WERI-Rb-1 (cell line): ENCODE measurements at regions not wholly inside any gene's neighbourhood (a gene's known extent, or its start where the extent isn't known, plus 50 kb on each side); places are given as distances from the start of the nearest gene placed in this dataset.

Experiments
- DNase-seq: peaks from one replicate; pipeline ENCODE4 v3.0.0-alpha.2; 2020
- H3K27ac ChIP-seq: fragments of 250-450 bp; sonication (Bioruptor Pico); 2 replicates; pipeline ENCODE4 v1.5.1; 2020; ENCODE audit warnings: mild to moderate bottlenecking, moderate library complexity
- H3K27me3 ChIP-seq: fragments of 250-450 bp; sonication (Bioruptor Pico); 2 replicates; pipeline ENCODE4 v1.5.1; 2021; ENCODE audit warnings: mild to moderate bottlenecking, low read depth, moderate library complexity; ENCODE audit not compliant: insufficient read depth, severe bottlenecking
- H3K36me3 ChIP-seq: fragments of 250-450 bp; sonication (Bioruptor Pico); 2 replicates; pipeline ENCODE4 v1.5.1; 2020; ENCODE audit warnings: mild to moderate bottlenecking, moderate library complexity
- H3K4me3 ChIP-seq: 2 replicates; pipeline ENCODE4 v1.5.1; 2011; ENCODE audit warnings: low read depth, mild to moderate bottlenecking, control low read depth, low read length
- H3K9me3 ChIP-seq: fragments of 250-450 bp; sonication (Bioruptor Pico); 2 replicates; pipeline ENCODE4 v1.5.1; 2021; ENCODE audit warnings: mild to moderate bottlenecking, moderate library complexity; ENCODE audit not compliant: severe bottlenecking
- TF ChIP-seq, protein P1 (sequence below): IDR thresholded peaks from 2 replicates; pipeline ENCODE4 v1.5.1; 2011; ENCODE audit warnings: low read depth, mild to moderate bottlenecking, control low read depth, inconsistent platforms, low read length

DNA sequence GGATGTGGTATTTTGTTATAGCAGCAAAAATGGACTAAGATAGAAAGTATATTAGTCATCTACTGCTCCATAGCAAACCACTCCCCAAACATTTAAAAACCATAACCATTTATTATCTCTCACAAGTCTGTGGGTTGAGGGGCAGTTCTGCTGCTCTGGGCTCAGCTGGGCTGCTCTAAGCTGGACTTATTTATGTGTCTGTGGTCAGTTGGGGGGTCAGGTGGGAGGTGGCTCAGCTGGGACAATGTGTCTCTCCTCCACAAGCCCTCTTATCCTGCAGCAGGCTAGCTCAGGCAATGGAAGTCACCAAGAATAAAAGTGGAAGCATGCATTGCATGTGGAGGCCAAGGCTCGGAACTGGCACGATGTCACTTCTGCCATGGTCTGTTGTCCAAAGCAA, 226.1 kb upstream of the N4BP1 start:
- Histone ChIP-seq H3K9me3 (no peaks in the 10 kb centered on the region), H3K27me3 (no peaks in the 10 kb centered on the region), H3K27ac (no peak overlapping the region), H3K36me3 (no peaks in the 10 kb centered on the region), H3K4me3 (no peak overlapping the region)
- TF ChIP-seq, protein P1, sequence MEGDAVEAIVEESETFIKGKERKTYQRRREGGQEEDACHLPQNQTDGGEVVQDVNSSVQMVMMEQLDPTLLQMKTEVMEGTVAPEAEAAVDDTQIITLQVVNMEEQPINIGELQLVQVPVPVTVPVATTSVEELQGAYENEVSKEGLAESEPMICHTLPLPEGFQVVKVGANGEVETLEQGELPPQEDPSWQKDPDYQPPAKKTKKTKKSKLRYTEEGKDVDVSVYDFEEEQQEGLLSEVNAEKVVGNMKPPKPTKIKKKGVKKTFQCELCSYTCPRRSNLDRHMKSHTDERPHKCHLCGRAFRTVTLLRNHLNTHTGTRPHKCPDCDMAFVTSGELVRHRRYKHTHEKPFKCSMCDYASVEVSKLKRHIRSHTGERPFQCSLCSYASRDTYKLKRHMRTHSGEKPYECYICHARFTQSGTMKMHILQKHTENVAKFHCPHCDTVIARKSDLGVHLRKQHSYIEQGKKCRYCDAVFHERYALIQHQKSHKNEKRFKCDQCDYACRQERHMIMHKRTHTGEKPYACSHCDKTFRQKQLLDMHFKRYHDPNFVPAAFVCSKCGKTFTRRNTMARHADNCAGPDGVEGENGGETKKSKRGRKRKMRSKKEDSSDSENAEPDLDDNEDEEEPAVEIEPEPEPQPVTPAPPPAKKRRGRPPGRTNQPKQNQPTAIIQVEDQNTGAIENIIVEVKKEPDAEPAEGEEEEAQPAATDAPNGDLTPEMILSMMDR, result no peak
- DNase-seq, result no peak

DNA sequence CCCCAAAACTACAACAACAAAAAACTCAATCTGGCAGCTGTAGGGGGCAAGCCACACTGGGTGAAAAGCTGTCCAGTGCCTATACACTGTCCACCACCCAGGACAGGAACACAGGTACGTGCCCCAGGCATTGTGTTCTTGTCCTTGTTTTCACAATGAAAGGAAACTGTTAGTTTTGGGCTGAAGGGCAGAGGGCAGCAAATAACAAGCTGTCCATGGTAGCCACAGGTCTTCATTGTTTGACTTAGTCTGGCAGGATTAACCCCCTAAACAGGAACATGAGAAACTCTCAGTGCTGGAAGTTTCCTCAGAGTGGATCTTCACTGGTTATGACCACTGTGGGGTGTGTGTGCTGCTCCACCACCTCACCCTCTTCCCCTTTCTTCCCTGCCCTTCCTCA, 224.6 kb upstream of the N4BP1 start:
- Histone ChIP-seq H3K27me3 (no peaks in the 10 kb centered on the region), H3K27ac (no peak overlapping the region), H3K4me3 (no peak overlapping the region), H3K36me3 (no peaks in the 10 kb centered on the region), H3K9me3 (no peaks in the 10 kb centered on the region)
- no peak for DNase-seq
- TF ChIP-seq, protein P1, result no peak

DNA sequence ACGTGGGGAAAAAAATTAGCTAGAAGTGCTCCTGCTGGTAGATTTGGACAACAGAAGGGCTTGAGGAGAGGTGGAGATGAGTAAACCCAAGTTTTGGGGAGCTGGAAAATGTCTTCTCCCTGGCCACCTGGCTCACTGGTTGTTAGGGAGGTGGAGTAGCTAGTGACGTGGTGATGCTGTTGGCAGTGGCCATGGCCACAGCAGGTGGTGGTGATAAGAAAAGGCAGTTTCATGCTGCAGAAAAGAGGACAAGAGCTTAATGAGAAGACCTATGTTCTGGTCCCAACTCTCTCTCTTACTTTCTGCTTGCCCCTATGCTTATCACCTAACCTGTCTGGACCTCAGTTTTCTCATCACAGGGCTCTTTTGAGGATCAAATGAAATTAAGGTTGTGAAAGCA, 223.5 kb upstream of the N4BP1 start:
- TF ChIP-seq, protein P1, result no peak
- H3K36me3 ChIP-seq, result no peaks in the 10 kb centered on the region
- no peak overlapping the region for H3K4me3 ChIP-seq
- no peak for DNase-seq
- H3K27me3 ChIP-seq, result no peaks in the 10 kb centered on the region
- H3K27ac ChIP-seq, result no peak overlapping the region
- H3K9me3 ChIP-seq, result no peaks in the 10 kb centered on the region

DNA sequence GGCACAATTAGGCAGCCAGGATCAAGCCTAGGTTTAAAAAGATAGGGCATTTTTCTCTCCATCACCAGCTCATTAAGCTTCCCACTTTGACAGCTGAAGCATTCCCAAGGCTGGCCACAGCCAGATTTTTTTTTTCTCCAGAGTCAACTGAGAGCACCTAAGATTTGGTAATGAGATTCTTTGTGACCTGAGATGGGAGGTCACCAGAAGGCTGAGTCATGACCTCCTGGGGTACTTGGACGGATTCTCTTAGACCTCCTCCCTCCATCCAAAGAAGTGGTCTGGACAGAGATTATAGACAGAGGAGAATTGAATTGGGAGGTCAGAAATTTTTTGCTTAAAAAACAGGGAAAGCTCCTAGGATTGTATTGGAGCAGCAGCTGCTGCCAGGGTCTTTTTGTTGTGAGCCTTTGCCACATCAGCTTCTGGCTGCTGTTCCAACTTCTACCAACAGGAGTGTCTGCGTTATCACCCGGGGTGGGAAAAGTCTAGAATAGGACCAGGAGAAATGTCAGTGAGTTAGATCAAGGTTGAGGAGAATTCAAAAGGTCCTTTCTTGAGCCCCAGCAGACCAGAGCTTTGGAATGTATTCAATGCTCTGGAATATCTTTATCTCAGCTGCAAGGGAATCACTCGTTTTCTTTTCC, 221.2 kb upstream of the N4BP1 start:
- Histone ChIP-seq H3K36me3 (no peaks in the 10 kb centered on the region), H3K27ac (no peak overlapping the region), H3K4me3 (no peak overlapping the region), H3K9me3 (no peaks in the 10 kb centered on the region), H3K27me3 (no peaks in the 10 kb centered on the region)
- DNase-seq, result peak; percentile 43
- TF ChIP-seq, protein P1, result peak; percentile 55

DNA sequence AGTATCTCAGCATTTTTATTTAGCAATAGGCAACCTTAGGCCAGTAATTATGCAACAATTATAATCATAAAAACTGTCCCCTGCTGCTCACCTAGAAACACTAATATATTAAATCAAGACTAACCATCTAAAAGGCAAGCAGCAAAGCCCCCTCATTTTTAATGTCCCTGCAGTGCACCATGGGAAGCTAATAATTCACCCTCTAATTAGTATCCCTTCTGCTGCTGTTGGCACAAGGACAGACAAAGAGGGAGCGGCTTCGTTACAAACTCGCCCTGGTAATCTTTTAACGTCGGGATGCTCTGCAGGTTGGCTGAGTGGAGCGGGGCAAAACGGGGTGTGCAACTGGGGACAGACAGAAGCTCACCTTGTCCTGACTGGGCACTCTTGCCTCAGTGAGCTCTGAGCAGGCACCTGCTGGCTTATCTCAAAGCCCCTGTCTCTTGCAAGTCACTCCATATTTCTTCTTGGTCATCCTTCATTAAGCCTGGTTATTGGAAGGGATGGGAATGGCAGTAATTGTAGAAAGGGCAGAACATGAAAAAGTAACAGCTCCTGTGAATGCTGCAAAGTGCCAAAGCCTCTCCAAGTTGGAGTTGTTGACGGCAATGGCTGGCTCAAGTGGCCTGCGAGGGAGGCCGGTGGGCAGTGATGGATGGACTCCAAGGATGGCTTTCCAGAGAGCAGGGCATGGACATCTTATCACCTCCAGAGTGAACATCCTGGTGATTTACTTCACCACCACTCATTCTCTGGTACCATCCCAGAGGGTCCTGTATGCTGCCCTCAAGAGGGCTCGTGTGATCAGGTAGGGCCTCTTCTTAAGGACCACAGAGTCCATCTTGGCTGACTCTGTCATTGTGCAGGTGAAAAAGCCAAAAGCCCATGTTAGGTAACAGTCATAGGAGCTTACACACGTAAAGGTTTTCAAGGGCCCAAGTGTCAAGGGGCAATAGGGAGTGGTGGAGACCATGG, 219.6 kb upstream of the N4BP1 start:
- no peaks in the 10 kb centered on the region for H3K36me3 ChIP-seq
- H3K27me3 ChIP-seq, result no peaks in the 10 kb centered on the region
- TF ChIP-seq, protein P1, result no peak
- no peaks in the 10 kb centered on the region for H3K9me3 ChIP-seq
- no peak overlapping the region for H3K27ac ChIP-seq
- DNase-seq, result no peak
- H3K4me3 ChIP-seq, result no peak overlapping the region
